Breast epithelium (tissue), 3 donors: ENCODE measurements at regions not wholly inside any gene's neighbourhood (a gene's known extent, or its start where the extent isn't known, plus 50 kb on each side); places are given as distances from the start of the nearest gene placed in this dataset.

Source experiments
- CTCF ChIP-seq, 3 donors: fragments of 450-650 bp; IDR thresholded peaks; one replicate each; pipeline ENCODE4 v1.5.1; 2016 to 2017; ENCODE audit warnings: antibody characterized with exemption in 3 of 3, mild to moderate bottlenecking in 3 of 3, moderate library complexity in 3 of 3
- POLR2A ChIP-seq: fragments of 450-650 bp; IDR thresholded peaks from one replicate; pipeline ENCODE4 v1.6.1; 2016; ENCODE audit warnings: antibody characterized with exemption, mild to moderate bottlenecking, moderate library complexity
- POLR2AphosphoS5 ChIP-seq, 3 donors: sonication (generic); formaldehyde crosslinking; IDR thresholded peaks; one replicate each; pipeline ENCODE4 v1.6.1; 2017; ENCODE audit warnings: antibody characterized with exemption in 3 of 3

GRCh38 chr3:193060748-193061546 is 143.3 kb upstream of the MB21D2 start:
- TF ChIP-seq CTCF (IDR thresholded peaks at IDR 0.05), result no peak
- TF ChIP-seq POLR2AphosphoS5 (IDR thresholded peaks at IDR 0.05), result no peak
- TF ChIP-seq POLR2A, result no peak
